ENCODE measurements at regions not wholly inside any gene's neighbourhood (a gene's known extent, or its start where the extent isn't known, plus 50 kb on each side); places are given as distances from the start of the nearest gene placed in this dataset.

DNA sequence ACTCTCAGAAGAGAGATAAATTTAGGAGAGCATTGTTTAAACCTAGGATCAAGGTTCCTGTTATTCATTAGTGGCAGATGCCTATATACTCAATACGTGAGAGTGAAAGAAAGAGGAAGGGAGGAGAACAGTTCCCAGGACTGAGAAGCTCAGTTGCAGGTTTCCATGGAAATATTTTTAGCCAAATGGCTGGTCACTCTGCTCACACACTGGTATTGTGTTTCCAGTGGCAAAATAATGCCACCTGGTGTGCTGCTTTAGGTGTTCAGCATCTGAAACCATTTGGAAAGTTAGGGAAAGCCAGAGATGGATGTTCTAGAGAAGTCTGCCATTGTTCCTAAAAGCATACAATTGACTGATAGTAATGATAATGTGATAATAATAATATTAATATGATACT is 827.7 kb downstream of the SORCS3 start:
- no peak overlapping the region for H3K4me3 ChIP-seq
- POLR2A ChIA-PET = no interaction called here
- ATAC-seq = no peak
- no peak overlapping the region for H3K4me2 ChIP-seq
- TF ChIP-seq BHLHE40 (IDR thresholded peaks at IDR 0.05; ENCODE audit: low read depth, low read length) = no peak
- H3K9me3 ChIP-seq = no peaks in the 10 kb centered on the region
- DNase-seq (ENCODE audit: low read depth in 1 of 2, low spot score in 1 of 2) = no peak
- H3K4me1 ChIP-seq = no peaks in the 10 kb centered on the region
- no peak for FAIRE-seq
- CTCF ChIA-PET = no interaction called here
- no peak overlapping the region for H3K27ac ChIP-seq
- WGBS (ENCODE audit: missing lambda C conversion rate) = 40% methylated on average over 1 of the region's 1 CpG

DNA sequence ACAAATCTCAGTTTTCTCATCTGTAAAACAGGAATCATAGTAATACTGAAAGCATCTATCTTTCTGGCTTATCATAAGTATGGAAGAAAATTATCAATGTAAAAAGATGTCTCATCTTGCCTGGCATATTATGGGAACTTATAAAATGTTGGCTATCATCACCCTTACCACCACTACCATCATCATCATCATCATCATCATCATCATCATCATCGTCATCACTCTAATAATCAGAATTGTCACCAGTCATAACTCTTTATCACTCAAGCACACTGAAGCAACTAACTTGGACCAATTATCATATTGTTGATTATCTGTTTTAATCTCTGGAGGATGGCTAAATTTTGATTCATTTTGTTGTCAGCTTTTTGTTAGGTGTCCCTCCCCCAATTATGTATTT is 825.4 kb downstream of the SORCS3 start:
- POLR2A ChIA-PET = no interaction called here
- Histone ChIP-seq H3K27ac (no peak overlapping the region), H3K4me3 (no peak overlapping the region), H3K4me1 (no peaks in the 10 kb centered on the region), H3K4me2 (no peak overlapping the region), H3K9me3 (peaks cover 4% of the 10 kb centered on the region; the same call in 1 of the 3 replicates)
- ATAC-seq = no peak
- WGBS (ENCODE audit: missing lambda C conversion rate) = 53% methylated on average over 1 of the region's 1 CpG
- DNase-seq (ENCODE audit: low read depth in 1 of 2, low spot score in 1 of 2) = no peak
- TF ChIP-seq GATA3 (IDR thresholded peaks at IDR 0.05; ENCODE audit: borderline replicate concordance) (no peak), RFX5 (IDR thresholded peaks at IDR 0.05) (no peak), CHD4 (IDR thresholded peaks at IDR 0.05; ENCODE audit: borderline replicate concordance) (no peak), CBX2 (IDR thresholded peaks at IDR 0.05; ENCODE audit: borderline replicate concordance, low read depth) (no peak), MAFK (IDR thresholded peaks at IDR 0.05; ENCODE audit: partially characterized antibody) (no peak), JUN (IDR thresholded peaks at IDR 0.05) (no peak), HEYL (CRISPR knock-in tag; IDR thresholded peaks at IDR 0.05) (no peak), MYC (IDR thresholded peaks at IDR 0.05; ENCODE audit: borderline replicate concordance, low read length) (no peak), TP53 (CRISPR knock-in tag; IDR thresholded peaks at IDR 0.05) (no peak), KDM1A (IDR thresholded peaks at IDR 0.05; ENCODE audit: low read depth) (no peak), RNF2 (IDR thresholded peaks at IDR 0.05; ENCODE audit: borderline replicate concordance, low read depth) (no peak), PHF8 (IDR thresholded peaks at IDR 0.05; ENCODE audit: borderline replicate concordance, low read depth) (no peak), NFE2L2 (conservative IDR thresholded peaks at IDR 0.05; ENCODE audit: low read length) (no peak)
- TF ChIP-seq, protein P1, sequence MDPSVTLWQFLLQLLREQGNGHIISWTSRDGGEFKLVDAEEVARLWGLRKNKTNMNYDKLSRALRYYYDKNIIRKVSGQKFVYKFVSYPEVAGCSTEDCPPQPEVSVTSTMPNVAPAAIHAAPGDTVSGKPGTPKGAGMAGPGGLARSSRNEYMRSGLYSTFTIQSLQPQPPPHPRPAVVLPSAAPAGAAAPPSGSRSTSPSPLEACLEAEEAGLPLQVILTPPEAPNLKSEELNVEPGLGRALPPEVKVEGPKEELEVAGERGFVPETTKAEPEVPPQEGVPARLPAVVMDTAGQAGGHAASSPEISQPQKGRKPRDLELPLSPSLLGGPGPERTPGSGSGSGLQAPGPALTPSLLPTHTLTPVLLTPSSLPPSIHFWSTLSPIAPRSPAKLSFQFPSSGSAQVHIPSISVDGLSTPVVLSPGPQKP (IDR thresholded peaks at IDR 0.05; ENCODE audit: low read depth, low read length) = no peak
- TF ChIP-seq, protein P2, sequence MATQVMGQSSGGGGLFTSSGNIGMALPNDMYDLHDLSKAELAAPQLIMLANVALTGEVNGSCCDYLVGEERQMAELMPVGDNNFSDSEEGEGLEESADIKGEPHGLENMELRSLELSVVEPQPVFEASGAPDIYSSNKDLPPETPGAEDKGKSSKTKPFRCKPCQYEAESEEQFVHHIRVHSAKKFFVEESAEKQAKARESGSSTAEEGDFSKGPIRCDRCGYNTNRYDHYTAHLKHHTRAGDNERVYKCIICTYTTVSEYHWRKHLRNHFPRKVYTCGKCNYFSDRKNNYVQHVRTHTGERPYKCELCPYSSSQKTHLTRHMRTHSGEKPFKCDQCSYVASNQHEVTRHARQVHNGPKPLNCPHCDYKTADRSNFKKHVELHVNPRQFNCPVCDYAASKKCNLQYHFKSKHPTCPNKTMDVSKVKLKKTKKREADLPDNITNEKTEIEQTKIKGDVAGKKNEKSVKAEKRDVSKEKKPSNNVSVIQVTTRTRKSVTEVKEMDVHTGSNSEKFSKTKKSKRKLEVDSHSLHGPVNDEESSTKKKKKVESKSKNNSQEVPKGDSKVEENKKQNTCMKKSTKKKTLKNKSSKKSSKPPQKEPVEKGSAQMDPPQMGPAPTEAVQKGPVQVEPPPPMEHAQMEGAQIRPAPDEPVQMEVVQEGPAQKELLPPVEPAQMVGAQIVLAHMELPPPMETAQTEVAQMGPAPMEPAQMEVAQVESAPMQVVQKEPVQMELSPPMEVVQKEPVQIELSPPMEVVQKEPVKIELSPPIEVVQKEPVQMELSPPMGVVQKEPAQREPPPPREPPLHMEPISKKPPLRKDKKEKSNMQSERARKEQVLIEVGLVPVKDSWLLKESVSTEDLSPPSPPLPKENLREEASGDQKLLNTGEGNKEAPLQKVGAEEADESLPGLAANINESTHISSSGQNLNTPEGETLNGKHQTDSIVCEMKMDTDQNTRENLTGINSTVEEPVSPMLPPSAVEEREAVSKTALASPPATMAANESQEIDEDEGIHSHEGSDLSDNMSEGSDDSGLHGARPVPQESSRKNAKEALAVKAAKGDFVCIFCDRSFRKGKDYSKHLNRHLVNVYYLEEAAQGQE (IDR thresholded peaks at IDR 0.05) = no peak
- CTCF ChIA-PET = no interaction called here
- FAIRE-seq = no peak

DNA sequence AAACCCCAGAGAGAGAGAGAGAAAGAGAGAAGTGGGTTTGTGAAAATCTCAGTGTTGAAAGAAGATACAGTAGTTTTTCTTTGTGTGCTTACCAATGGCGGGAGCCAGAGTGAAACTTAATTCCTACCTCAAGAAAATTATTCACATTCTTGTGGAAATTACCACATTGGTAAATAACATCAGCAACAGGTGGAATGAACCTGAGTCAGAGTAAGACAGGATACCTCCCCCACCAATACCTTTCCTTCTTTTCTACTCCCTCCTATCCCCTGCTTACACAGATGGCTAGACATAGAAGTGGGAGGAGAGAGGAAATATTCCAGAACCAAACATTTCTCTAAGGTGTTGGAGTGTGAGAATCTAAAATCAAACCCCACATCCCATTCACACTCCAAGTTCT is 793.9 kb downstream of the SORCS3 start:
- no peak for TF ChIP-seq MAZ (IDR thresholded peaks at IDR 0.05; ENCODE audit: borderline replicate concordance, low read depth, low read length)
- TF ChIP-seq HOXB13 (CRISPR knock-in tag; IDR thresholded peaks at IDR 0.05; ENCODE audit: low read depth) = no peak
- no peak for TF ChIP-seq ZSCAN20 (CRISPR knock-in tag; IDR thresholded peaks at IDR 0.05)
- TF ChIP-seq ZC3H11A (IDR thresholded peaks at IDR 0.05) = no peak
- TF ChIP-seq, protein P3, sequence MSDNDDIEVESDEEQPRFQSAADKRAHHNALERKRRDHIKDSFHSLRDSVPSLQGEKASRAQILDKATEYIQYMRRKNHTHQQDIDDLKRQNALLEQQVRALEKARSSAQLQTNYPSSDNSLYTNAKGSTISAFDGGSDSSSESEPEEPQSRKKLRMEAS (IDR thresholded peaks at IDR 0.05) = no peak
- no peak for TF ChIP-seq MYC (IDR thresholded peaks at IDR 0.05; ENCODE audit: borderline replicate concordance, low read length)
- TF ChIP-seq EP300 (IDR thresholded peaks at IDR 0.05) = no peak
- Histone ChIP-seq H3K27ac (no peak overlapping the region), H3K9me3 (no peaks in the 10 kb centered on the region), H3K4me1 (no peaks in the 10 kb centered on the region), H3K4me3 (no peak overlapping the region), H3K4me2 (no peak overlapping the region)
- CTCF ChIA-PET = no interaction called here
- no peak for ATAC-seq
- DNase-seq (ENCODE audit: low read depth in 1 of 2, low spot score in 1 of 2) = no peak
- 0% methylated on average over 1 of the region's 1 CpG for WGBS (ENCODE audit: missing lambda C conversion rate)
- FAIRE-seq = no peak
- POLR2A ChIA-PET = no interaction called here
